Activated CD8-positive, alpha-beta memory T cell treated with anti-CD3 and anti-CD28 coated beads, Interleukin-2, amount 50 U/mL, for 24 hours (primary cell): ENCODE measurements at regions not wholly inside any gene's neighbourhood (a gene's known extent, or its start where the extent isn't known, plus 50 kb on each side); places are given as distances from the start of the nearest gene placed in this dataset.

ENCODE experiments used
- DNase-seq: peaks from one replicate; pipeline ENCODE4 v3.0.0-alpha.2; 2020; ENCODE audit errors: extremely low read depth

GRCh38 chr2:16154501-16155280 is 214.3 kb downstream of the MYCN start:
- no peak for DNase-seq

GRCh38 chr2:16154061-16154460 is 213.7 kb downstream of the MYCN start:
- no peak for DNase-seq

DNA sequence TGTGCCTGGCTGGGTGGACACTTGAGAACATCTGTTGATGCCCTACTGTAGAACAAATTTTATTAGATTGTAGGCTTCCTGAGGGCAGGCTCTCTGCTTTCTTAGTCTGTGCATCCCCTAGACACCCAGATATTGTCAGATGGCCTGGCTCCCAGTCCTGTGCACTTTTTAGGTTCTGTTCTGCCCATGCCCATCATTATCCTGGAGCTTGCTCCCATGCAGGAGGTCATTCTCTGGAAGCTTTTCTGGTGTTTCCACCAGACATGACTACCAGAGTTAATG is 213.3 kb downstream of the MYCN start:
- DNase-seq, result no peak

DNA sequence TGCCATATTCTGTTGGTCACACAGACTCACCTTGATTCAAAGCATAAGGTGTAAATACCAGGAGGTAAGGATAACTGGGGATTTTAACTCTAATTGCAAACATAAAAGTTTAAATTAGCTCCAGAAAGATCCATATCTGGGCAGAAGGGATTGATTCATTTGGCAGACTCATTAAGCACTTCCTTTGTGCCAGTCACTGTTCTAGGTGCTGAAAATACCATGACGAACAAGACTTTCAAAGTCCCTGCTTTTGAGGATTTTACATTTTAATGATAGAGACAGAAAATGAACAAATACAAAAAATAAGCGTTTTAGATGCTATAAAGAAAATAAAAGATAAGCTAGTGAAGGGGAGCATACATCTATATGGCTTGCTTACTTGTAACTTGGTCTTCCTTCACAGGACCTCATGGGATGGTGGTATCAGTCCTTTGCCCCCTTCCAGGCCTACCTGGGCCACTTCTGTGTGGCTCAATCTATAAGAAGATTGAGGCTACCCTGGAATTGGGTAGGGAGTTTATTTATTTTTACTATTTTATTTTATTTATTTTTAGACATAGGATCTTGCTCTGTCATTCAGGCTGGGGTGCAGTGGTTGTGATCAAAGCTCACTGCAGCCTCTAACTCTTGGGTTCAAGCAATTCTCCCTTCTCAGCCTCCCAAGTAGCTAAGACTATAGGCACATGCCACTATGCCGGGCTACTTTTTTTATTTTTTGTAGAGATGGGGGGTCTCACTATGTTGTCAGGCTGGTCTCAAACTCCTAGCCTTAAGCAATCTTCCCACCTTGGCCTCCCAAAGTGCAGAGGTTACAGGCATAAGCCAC is 212.8 kb downstream of the MYCN start:
- DNase-seq, result no peak

GRCh38 chr2:16152071-16152927 is 211.9 kb downstream of the MYCN start:
- no peak for DNase-seq

GRCh38 chr2:16151651-16152050 is 211.3 kb downstream of the MYCN start:
- no peak for DNase-seq

GRCh38 chr2:16151281-16151570 is 210.9 kb downstream of the MYCN start:
- no peak for DNase-seq

- DNase-seq, result no peak
Observed at GRCh38 chr2:16150456-16151280, 210.3 kb downstream of the MYCN start.

DNA sequence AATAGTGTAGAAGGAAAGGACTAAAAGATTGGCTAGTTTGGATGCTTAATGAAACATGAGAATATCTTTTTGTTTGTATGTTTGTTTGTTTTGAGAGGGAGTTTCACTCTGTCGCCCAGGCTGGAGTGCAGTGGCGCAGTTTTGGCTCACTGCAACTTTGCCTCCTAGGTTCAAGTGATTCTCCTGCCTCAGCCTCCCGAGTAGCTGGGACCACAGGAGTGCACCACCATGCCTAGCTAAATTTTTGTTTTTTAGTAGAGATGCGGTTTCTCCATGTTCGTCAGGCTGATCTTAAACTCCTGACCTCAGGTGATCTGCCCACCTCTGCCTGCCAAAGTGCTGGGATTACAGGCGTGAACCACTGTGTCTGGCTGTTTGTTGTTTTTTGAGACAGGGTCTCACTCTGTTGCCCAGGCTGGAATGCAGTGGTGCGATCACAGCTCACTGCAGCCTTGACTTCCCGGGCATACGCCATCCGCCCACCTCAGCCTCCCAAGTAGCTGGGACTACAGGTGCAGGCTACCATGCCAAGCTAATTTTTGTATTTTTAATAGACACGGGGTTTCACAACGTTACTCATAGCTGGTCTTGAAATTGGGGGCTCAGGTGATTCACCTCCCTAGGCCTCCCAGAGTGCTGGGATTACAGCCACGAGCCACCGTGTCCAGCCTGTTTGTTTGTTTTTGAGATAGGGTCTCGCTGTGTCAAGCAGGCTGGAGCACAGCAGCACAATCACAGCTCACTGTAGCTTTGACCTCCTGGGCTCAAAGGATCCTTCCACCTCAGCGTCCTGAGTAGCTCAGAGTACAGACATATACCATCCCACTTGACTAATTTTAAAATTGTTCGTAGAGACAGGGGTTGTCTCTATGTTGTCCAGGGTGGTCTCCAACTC is 209.2 kb downstream of the MYCN start:
- DNase-seq, result no peak

- no peak for DNase-seq
Observed at GRCh38 chr2:16148632-16149348, 208.4 kb downstream of the MYCN start.

DNA sequence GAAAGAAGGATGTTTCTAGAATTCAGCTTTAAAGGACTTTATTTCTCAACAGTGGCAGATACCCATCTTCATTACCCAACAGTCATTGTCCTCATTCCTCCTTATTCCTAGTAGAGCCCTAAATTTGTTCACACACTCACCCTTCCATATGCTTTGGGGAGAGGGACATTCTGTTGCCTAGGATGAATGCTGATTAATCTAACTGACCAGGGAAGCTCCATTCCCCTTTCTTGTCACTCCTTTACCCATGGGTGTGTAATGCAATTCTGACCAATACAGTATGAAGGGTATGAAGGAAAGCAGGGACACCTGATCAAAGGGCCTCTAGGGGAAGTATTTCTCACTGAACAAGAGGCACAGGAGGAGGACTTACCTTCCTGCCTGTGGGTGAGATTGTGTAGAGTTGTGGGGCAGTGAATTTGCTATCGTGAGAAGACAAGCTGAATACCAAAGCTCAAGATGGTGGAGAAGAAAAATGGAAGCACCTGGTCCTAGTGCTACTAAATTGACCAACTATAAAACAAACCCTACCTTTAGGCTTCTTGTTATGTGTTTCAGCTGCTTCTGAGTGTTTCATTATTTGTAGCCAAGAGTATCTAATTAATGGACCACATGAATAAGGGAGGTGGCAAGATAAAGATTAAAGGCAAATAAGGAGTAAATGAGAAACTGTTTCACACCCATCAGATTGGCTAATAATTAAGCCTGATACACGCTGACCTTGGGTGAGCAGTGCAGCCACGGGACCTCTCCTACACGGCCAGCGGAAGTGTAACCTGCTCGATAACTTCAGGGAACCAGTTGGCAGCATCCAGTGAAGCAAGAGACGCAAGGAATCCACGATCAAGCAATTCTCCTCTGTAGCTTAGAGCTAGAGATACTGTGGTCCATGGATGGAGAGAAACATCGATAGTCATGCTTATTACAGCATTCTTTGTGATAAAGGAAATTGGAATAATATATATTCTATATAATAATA is 202.3 kb downstream of the MYCN start:
- no peak for DNase-seq

- no peak for DNase-seq
Observed at GRCh38 chr2:16141641-16141921, 201.2 kb downstream of the MYCN start.

DNA sequence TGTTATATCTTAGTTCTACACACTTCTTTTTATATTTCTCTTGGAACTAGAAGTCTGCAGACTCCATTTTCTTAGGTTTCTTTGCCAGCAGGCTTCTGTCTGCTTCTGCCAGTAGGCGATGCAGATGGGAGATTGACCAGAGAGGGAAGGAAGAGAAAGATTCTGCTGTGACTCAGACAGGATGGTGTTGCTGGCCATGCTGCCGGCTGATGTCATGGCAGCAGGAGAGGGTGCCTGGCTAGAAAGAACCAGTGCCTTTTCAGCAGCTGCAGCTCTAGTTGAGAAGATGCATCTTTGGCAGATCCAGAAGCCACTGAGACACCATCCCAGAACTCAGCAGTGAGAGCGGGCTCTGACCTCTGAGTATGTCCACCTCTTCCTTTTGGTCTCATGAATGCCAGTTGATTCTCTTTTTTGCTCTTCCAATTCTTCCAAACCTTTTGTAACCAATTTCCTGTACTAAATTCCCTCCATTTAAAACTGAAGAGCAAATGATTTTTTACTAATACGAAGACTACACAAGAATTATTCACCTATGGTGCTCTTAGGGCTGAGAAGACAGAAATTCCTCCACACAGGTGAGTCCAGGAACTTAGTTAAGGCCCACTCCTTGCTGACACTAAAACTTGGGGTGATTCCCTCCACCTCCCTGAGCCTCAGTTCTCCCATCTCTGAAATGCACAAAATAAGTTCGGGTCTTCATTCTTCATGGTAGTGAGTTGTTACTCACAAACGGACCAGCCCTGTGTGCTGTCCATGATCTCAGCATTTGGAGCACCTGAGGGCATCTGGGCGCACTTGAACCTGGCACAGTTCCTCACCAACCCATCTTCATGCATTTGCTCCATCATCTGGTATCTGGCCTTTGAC is 200.7 kb downstream of the MYCN start:
- no peak for DNase-seq

- no peak for DNase-seq
Observed at GRCh38 chr2:16139663-16140615, 199.6 kb downstream of the MYCN start.

DNA sequence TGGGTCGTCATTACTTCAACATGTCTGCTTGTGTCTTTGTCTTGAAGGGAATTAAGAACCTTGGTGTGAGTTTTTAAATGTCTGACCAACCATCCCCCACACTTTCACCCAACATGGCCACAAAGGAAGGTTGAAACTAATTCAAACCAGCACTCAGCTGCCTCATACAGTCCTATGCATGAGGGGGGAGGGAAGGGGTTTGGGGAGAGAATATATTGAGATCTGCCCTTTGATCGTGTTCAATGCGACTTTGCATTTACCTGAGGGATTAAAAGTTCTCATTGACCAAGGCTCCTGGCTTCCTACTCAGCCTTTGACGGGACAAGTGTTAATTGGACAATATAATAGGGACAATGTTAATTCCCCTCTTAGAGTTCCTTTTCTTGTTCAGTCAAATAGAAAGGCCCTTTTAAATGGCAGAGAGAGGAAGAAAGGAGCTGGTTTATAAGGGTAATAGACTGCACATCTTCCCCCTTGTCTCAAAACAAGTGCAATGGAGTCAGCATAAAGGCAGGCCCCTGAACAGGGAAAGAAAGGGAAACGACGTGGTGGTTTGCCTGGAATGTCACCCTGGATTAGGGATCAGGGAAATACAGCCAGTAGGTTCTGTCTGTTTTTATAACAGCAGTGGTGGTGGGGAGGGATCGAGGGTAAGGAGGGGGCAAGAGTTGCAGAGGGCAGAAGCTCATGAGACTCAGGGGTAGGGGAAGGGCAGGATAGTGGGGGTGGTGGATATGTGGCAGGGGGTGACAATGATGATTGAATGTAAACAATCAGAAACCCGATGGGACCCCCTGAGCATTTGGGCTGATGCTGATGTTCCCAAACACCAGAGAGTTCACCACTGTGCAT is 198.7 kb downstream of the MYCN start:
- DNase-seq, result no peak
